ENCODE measurements at regions not wholly inside any gene's neighbourhood (a gene's known extent, or its start where the extent isn't known, plus 50 kb on each side); places are given as distances from the start of the nearest gene placed in this dataset.

- no peak for FAIRE-seq
- intact Hi-C loops (cut with micrococcal nuclease) = no loop called here
- no peaks in the 10 kb centered on the region for H3K4me1 ChIP-seq (replicated peaks in 1 of 2; ENCODE audit: control insufficient read depth in 2 of 2, insufficient read depth in 2 of 2, low read length in 2 of 2)
These were observed 63.9 kb upstream of the TP63 start for GRCh38 chr3:189567322-189567721.

More at GRCh38 chr3:189567322-189567721, 63.9 kb upstream of the TP63 start:
- POLR2A ChIA-PET = no interaction called here
- H3K9me1 ChIP-seq (ENCODE audit: control insufficient read depth, insufficient read depth, low read length) = no peaks in the 10 kb centered on the region
- no peak overlapping the region for H3K27ac ChIP-seq (ENCODE audit: extremely low read depth, low read depth, low read length)
- no TSS peak for BruUV-seq (replicated peaks)
- H3K4me2 ChIP-seq (ENCODE audit: insufficient read depth, low read length) = no peak overlapping the region
- H3K27me3 ChIP-seq (ENCODE audit: control insufficient read depth in 2 of 2, insufficient read depth in 2 of 2, low read length in 2 of 2) = no peaks in the 10 kb centered on the region
- WGBS (ENCODE audit: insufficient coverage, low coverage, missing lambda C conversion rate) = 0% methylated on average over 2 of the region's 2 CpGs
- H3K79me2 ChIP-seq (ENCODE audit: control insufficient read depth, insufficient read depth, low read length) = no peaks in the 10 kb centered on the region
- no peak for DNase-seq (ENCODE audit: extremely low read depth in 1 of 4, low spot score in 3 of 4)
- H3K9ac ChIP-seq (ENCODE audit: insufficient read depth in 1 of 2, low read depth in 2 of 2, low read length in 2 of 2) = no peak overlapping the region
- CTCF ChIA-PET (ENCODE audit: low intra/inter-chr PET ratio) = no interaction called here
- no peaks in the 10 kb centered on the region for H3K9me3 ChIP-seq (replicated peaks; ENCODE audit: control insufficient read depth, insufficient read depth, low read depth, low read length)
- no peaks in the 10 kb centered on the region for H4K20me1 ChIP-seq (replicated peaks; ENCODE audit: control insufficient read depth, insufficient read depth, low read length)
- in situ Hi-C loops (cut with MboI) = no loop called here
- H2AFZ ChIP-seq (ENCODE audit: low read depth, low read length) = no peak overlapping the region
- TF ChIP-seq KLF1 (tag; IDR thresholded peaks at IDR 0.05) (no peak), RNF219 (CRISPR knock-in tag; IDR thresholded peaks at IDR 0.05) (no peak), CSDE1 (IDR thresholded peaks at IDR 0.05) (no peak), LEF1 (IDR thresholded peaks at IDR 0.05) (no peak), ZBTB1 (CRISPR knock-in tag; IDR thresholded peaks at IDR 0.05; ENCODE audit: borderline replicate concordance, low read depth) (no peak), ZFPM2 (CRISPR knock-in tag; IDR thresholded peaks at IDR 0.05) (no peak), ZNF280A (IDR thresholded peaks at IDR 0.05; ENCODE audit: low read depth, partially characterized antibody) (no peak), NBN (IDR thresholded peaks at IDR 0.05; ENCODE audit: low read depth) (no peak), CBX8 (IDR thresholded peaks at IDR 0.05; ENCODE audit: borderline replicate concordance, extremely low read depth, low read depth, low read length, poor library complexity, severe bottlenecking) (no peak), PHB (CRISPR knock-in tag; IDR thresholded peaks at IDR 0.05) (no peak), NFRKB (IDR thresholded peaks at IDR 0.05; ENCODE audit: low read depth) (no peak)
- H3K4me3 ChIP-seq = no peak overlapping the region
- H3K36me3 ChIP-seq (ENCODE audit: control insufficient read depth, insufficient read depth, low read length) = no peaks in the 10 kb centered on the region
- no peak for ATAC-seq

Measured in K562 (cell line).